Vagina (tissue), 2 donors: ENCODE measurements at regions not wholly inside any gene's neighbourhood (a gene's known extent, or its start where the extent isn't known, plus 50 kb on each side); places are given as distances from the start of the nearest gene placed in this dataset.
"Not testable (repeated sequence)": the region's sequence is repeated elsewhere in the genome, so short reads cannot be mapped to it uniquely, and the experiment has no call there.

ENCODE experiments used
- DNase-seq, 2 donors: peaks; one replicate each; pipeline ENCODE4 v3.0.0-alpha.2; 2017; ENCODE audit errors: extremely low spot score in 2 of 2
- H3K27ac ChIP-seq: fragments of 200-600 bp; sonication (generic); one replicate; pipeline ENCODE4 v1.5.1; 2019
- H3K27me3 ChIP-seq: fragments of 200-600 bp; sonication (generic); one replicate; pipeline ENCODE4 v1.5.1; 2019
- H3K36me3 ChIP-seq, 2 donors: fragments of 200-600 bp; sonication (generic); one replicate each; pipeline ENCODE4 v1.5.1; 2017 to 2019
- H3K4me1 ChIP-seq: fragments of 200-600 bp; sonication (generic); one replicate; pipeline ENCODE4 v1.5.1; 2019
- H3K4me3 ChIP-seq, 2 donors: fragments of 200-600 bp; sonication (generic); 1 replicate in 1 of 2; 2 replicates in 1 of 2; pipeline ENCODE4 v1.5.1; 2016 to 2019
- H3K9me3 ChIP-seq: fragments of 200-600 bp; sonication (generic); one replicate; pipeline ENCODE4 v1.5.1; 2019
- POLR2A ChIP-seq, 2 donors: fragments of 450-650 bp; IDR thresholded peaks; one replicate each; pipeline ENCODE4 v1.6.1; 2017; ENCODE audit warnings: antibody characterized with exemption in 2 of 2, mild to moderate bottlenecking in 2 of 2, moderate library complexity in 2 of 2
- POLR2AphosphoS5 ChIP-seq, 2 donors: sonication (generic); formaldehyde crosslinking; IDR thresholded peaks; one replicate each; pipeline ENCODE4 v1.9.0; 2017; ENCODE audit warnings: antibody characterized with exemption in 2 of 2, mild to moderate bottlenecking in 2 of 2, low read depth in 1 of 2; ENCODE audit not compliant: insufficient read depth in 1 of 2
- intact Hi-C: fragments of 100-400 bp; cut with DNase I; formaldehyde crosslinking; loops from one replicate; pipeline ENCODE4 v1.15.1; 2023
- TF ChIP-seq, protein P1 (sequence below), 3 experiments: fragments of 450-650 bp in 2 of 3; fragments of 200-600 bp in 1 of 3; sonication (generic) in 1 of 3; IDR thresholded peaks; one replicate each; pipeline ENCODE4 v1.5.1; 2017 to 2019; ENCODE audit warnings: antibody characterized with exemption in 3 of 3, mild to moderate bottlenecking in 2 of 3, moderate library complexity in 2 of 3

DNA sequence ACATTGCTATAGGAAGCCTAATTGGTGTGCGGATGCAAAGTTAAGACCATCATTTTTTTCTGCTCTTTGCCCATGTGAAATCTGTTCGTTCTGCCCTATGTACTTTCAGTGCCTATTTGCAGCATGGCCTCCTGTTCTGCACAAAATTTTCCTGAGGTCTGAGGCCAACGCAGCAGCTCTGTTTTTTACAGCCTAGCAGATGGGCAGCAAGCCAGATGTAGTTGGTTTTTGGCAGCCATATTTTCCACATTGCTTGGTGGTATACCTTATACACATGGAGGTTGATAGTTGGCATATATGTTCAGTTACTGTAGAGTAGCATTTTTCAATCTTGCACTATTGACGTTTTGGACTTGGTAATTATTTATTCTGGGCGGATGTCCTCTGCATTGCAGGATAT lies 133.5 kb upstream of the MRPS30 start:
- Histone ChIP-seq H3K9me3 (no peaks in the 10 kb centered on the region), H3K4me1 (no peaks in the 10 kb centered on the region), H3K27ac (no peak overlapping the region), H3K4me3 (no peak overlapping the region), H3K27me3 (no peaks in the 10 kb centered on the region), H3K36me3 (no peaks in the 10 kb centered on the region)
- DNase-seq = no peak
- intact Hi-C loops = no loop called here
- TF ChIP-seq, protein P1, sequence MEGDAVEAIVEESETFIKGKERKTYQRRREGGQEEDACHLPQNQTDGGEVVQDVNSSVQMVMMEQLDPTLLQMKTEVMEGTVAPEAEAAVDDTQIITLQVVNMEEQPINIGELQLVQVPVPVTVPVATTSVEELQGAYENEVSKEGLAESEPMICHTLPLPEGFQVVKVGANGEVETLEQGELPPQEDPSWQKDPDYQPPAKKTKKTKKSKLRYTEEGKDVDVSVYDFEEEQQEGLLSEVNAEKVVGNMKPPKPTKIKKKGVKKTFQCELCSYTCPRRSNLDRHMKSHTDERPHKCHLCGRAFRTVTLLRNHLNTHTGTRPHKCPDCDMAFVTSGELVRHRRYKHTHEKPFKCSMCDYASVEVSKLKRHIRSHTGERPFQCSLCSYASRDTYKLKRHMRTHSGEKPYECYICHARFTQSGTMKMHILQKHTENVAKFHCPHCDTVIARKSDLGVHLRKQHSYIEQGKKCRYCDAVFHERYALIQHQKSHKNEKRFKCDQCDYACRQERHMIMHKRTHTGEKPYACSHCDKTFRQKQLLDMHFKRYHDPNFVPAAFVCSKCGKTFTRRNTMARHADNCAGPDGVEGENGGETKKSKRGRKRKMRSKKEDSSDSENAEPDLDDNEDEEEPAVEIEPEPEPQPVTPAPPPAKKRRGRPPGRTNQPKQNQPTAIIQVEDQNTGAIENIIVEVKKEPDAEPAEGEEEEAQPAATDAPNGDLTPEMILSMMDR (IDR thresholded peaks at IDR 0.05) = no peak
- TF ChIP-seq POLR2A (IDR thresholded peaks at IDR 0.05) (no peak), POLR2AphosphoS5 (IDR thresholded peaks at IDR 0.05; ENCODE audit: insufficient read depth in 1 of 2, low read depth in 1 of 2) (no peak)

DNA sequence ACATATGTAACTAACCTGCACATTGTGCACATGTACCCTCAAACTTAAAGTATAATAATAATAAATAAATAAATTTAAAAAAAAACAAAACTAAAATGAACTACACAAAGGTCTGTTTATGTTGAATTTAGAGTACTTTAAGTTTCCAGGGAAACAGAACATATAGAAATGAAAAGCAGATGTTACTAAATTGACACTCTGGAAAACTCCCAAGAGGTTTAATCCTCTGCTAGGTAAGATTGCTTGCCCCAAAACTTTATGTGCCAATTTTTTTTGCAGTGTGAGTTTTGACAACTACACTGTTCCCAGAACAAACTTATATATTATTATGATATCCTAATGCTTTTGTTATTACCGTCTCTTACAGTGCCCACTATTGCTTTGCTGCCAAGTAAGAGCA lies 134.3 kb upstream of the MRPS30 start:
- intact Hi-C loops = no loop called here
- Histone ChIP-seq H3K27me3 (no peaks in the 10 kb centered on the region), H3K4me3 (no peak overlapping the region), H3K9me3 (no peaks in the 10 kb centered on the region), H3K36me3 (no peaks in the 10 kb centered on the region), H3K27ac (no peak overlapping the region), H3K4me1 (no peaks in the 10 kb centered on the region)
- TF ChIP-seq, protein P1 (IDR thresholded peaks at IDR 0.05) = no peak
- TF ChIP-seq POLR2A (IDR thresholded peaks at IDR 0.05) (no peak), POLR2AphosphoS5 (IDR thresholded peaks at IDR 0.05; ENCODE audit: insufficient read depth in 1 of 2, low read depth in 1 of 2) (no peak)
- DNase-seq = no peak

DNA sequence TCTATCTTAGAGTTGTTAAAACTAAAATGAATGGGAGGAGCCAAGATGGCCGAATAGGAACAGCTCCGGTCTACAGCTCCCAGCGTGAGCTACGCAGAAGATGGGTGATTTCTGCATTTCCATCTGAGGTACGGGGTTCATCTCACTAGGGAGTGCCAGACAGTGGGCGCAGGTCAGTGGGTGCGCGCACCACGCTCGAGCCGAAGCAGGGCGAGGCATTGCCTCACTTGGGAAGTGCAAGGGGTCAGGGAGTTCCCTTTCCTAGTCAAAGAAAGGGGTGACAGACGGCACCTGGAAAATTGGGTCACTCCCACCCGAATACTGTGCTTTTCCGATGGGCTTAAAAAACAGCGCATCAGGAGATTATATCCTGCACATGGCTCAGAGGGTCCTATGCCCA lies 140.3 kb upstream of the MRPS30 start:
- DNase-seq, H3K4me3 ChIP-seq, H3K27me3 ChIP-seq, H3K27ac ChIP-seq, H3K36me3 ChIP-seq, intact Hi-C loops, H3K4me1 ChIP-seq, H3K9me3 ChIP-seq: not testable (repeated sequence)

DNA sequence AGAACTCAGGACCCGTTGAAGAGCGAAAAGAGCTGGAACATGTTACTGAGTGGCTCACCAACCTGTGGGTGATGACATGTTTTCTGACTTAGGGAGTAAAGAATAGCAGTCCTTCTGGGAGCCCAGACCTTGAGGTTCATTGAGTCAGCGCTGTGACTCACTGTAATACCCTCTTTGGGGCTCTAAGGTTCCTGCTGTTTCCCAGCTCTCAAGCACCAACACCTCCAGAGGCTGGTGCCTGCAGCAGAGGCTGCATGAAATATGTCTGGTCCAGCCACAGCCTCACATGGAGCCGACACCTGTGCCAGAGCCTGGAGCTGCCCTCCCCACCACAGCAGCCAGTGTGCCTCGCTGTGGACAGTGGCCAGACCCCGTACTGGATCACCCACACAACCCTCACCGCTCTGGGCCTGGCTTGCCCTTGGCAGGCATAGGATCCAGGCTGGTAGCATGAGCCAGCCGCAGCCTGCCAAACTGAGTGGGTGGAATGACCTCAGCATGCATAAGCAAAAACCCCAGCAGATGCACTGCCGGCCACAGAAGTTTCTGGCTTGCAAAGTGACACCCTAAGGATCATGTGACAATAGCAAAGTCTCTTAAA lies 143.5 kb upstream of the MRPS30 start:
- intact Hi-C loops = no loop called here
- TF ChIP-seq POLR2AphosphoS5 (IDR thresholded peaks at IDR 0.05; ENCODE audit: insufficient read depth in 1 of 2, low read depth in 1 of 2) = no peak
- no peak for TF ChIP-seq POLR2A (IDR thresholded peaks at IDR 0.05)
- TF ChIP-seq, protein P1 (IDR thresholded peaks at IDR 0.05) = no peak

DNA sequence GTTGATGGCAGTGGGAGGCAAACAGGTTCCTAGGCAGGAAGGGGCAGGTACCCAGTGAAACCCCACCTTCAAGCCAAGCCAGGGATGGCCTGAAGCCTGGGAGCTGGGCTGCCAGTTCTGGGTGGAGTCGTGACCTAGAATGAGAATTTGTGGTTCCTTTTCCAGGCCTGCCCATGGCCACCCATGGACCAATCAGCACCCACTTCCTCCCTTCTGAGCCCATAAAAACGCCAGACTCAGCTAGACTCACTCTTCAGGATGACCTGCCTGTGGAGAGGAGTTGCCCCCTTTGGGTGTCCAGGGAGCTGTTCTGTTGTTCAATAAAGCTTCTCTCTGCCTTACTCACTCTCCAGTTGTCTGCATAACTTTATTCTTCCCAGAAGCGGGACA lies 144.0 kb upstream of the MRPS30 start:
- intact Hi-C loops = no loop called here

More for the DNA sequence above, 143.5 kb upstream of the MRPS30 start:
- Histone ChIP-seq H3K27me3 (no peaks in the 10 kb centered on the region), H3K4me3 (no peak overlapping the region), H3K4me1 (no peaks in the 10 kb centered on the region), H3K9me3 (no peaks in the 10 kb centered on the region), H3K27ac (no peak overlapping the region), H3K36me3 (no peaks in the 10 kb centered on the region)
- no peak for DNase-seq

More for the DNA sequence above, 144.0 kb upstream of the MRPS30 start:
- Histone ChIP-seq H3K4me1 (no peaks in the 10 kb centered on the region), H3K27ac (no peak overlapping the region), H3K27me3 (no peaks in the 10 kb centered on the region), H3K9me3 (no peaks in the 10 kb centered on the region), H3K4me3 (no peak overlapping the region), H3K36me3 (no peaks in the 10 kb centered on the region)
- no peak for TF ChIP-seq POLR2AphosphoS5 (IDR thresholded peaks at IDR 0.05; ENCODE audit: insufficient read depth in 1 of 2, low read depth in 1 of 2)
- TF ChIP-seq POLR2A (IDR thresholded peaks at IDR 0.05) = no peak
- TF ChIP-seq, protein P1 (IDR thresholded peaks at IDR 0.05) = no peak
- DNase-seq = no peak
